NCI-H446 (cell line): ENCODE measurements at regions not wholly inside any gene's neighbourhood (a gene's known extent, or its start where the extent isn't known, plus 50 kb on each side); places are given as distances from the start of the nearest gene placed in this dataset.
"Not testable (repeated sequence)": the region's sequence is repeated elsewhere in the genome, so short reads cannot be mapped to it uniquely, and the experiment has no call there.

Source experiments
- DNase-seq, 2 experiments: peaks; one replicate each; lab custom pipeline; 2025; lab: John Stamatoyannopoulos, UW

DNA sequence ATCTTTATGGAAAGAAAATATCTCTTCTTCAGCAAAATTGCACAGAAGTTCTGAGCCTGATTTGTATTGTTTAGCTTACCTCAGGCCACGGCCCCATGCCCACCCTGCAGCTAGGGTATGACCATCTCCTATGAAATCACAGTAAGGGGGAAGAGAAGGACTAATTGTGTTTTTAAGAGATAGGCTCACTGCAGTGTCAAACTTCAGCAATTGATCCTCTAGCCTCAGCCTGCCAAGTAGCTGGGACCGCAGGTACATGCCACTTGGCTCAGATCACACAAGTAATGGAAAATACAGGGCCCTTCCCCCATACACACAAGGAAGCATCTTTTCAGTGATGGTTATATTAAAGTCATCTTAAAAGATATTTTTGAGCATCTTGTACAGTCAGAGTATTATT, 60.0 kb downstream of the DMAC1 start:
- DNase-seq, result no peak

DNA sequence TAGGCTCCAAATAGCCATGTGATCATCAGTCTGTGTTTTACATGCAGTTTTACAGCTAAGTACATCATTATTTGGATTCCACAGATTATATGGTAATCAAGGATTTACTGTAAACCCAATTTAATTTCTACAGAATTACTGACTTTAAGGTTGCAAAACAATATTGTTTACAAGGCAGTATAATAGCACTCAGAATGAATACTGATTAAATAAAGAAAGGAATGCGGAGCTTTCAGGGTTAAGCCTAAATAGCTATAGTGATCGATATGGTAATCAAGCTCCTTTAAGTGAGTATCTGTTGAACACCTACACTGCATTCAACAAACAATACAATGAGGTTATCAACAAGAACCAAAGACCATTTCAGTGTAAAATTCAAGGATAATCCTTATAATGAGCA, 64.3 kb downstream of the DMAC1 start:
- DNase-seq, result no peak

GRCh38 chr9:7730164-7730445, 69.5 kb downstream of the DMAC1 start:
- DNase-seq, result no peak

GRCh38 chr9:7729371-7730163, 70.0 kb downstream of the DMAC1 start:
- DNase-seq, result no peak

GRCh38 chr9:7721291-7721690, 78.3 kb downstream of the DMAC1 start:
- no peak for DNase-seq

DNA sequence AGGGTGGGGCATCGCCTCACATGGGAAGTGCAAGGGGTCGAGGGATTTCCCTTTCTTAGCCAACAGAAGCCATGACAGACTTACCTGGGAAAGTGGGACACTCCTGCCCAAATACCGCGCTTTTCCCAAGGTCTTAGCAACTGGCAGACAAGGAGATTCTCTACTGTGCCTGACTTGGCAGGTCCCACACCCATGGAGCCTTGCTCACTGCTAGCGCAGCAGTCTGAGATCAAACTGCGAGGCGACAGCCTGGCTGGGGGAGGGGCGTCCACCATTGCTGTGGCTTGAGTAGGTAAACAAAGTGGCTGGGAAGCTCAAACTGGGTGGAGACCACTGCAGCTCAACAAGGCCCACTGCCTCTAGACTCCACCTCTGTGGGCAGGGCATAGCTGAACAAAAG, 86.5 kb downstream of the DMAC1 start:
- DNase-seq, result not testable (repeated sequence)

DNA sequence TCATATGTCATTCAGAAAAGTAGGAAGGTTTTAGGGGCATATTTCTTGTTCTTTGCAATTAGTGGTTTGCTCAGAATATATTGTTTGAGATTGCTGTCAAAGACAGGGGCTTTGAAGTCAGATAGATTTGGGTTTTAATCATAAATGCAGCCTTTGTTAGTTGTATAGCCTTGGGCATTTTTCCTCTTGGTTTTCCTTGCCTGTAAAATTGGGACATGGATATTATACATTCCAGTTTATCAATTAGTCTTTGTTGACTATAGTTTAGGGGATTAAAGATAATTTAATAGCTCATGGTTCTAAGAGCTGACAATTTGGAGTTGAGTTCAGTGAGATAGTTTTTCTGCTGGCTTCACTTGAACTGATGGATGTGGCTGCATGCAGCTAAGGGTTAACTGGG, 88.9 kb downstream of the DMAC1 start:
- DNase-seq, result no peak

DNA sequence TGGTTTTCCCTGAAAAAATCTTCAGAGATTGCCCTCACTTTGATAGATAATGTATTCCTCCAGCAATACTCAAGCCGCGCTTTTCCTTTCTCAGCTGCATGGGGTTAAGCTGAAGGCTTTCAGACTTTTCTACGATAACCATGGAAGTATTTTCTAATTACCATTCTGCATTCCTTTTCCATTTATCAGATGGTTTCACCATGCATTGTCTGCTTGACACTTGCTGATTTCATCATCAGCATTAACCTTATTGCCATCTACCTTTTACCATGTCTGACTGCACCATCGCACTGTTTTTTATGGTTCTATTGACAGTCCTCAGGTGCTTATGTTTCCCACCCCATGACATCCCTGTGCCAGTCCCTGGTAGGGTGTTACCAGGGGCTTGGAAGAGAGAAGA, 91.6 kb downstream of the DMAC1 start:
- no peak for DNase-seq

- no peak for DNase-seq
These were observed 95.0 kb downstream of the DMAC1 start for GRCh38 chr9:7704543-7704942.

- no peak for DNase-seq
These were observed 107.7 kb downstream of the DMAC1 start for GRCh38 chr9:7691909-7692308.

DNA sequence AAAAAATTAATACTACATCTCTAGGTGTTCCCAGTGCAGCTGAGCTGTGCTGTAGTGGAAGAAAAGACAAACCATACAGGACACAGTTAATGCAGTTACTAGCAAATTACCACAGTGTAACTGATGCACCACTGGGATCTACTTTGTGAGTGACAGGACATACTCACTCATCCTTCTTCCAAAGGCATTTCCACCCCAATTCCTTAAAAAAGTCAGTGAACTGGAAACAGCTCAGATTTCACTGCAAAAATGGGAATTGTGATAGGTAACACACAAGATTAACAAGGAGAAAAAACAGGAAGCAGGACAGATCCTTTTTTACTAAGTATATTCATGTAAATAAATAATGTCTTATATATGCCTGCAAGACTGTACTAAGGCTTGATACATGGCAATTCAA, 109.6 kb downstream of the DMAC1 start:
- no peak for DNase-seq

GRCh38 chr9:7688626-7689025, 111.0 kb downstream of the DMAC1 start:
- DNase-seq, result no peak

GRCh38 chr9:7676609-7677156, 122.9 kb downstream of the DMAC1 start:
- DNase-seq, result no peak

DNA sequence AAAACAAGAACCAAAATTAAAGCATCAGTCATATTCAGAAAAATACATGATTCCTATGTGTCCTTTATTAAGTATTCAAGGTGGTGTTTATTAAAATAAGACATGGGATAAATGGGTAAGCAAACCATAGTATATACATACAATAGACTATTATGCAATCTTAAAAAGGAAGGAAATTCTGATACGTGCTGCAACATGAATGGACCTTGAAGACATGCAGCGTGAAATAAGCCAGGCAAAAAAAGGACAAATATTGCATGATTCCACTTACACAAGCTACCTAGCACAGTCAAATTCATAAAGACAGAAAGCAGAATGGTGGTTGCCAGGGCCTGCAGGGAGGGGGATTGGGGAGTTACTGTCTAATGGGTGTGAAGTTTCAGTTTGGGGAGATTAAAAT, 127.7 kb downstream of the DMAC1 start:
- DNase-seq, result no peak

DNA sequence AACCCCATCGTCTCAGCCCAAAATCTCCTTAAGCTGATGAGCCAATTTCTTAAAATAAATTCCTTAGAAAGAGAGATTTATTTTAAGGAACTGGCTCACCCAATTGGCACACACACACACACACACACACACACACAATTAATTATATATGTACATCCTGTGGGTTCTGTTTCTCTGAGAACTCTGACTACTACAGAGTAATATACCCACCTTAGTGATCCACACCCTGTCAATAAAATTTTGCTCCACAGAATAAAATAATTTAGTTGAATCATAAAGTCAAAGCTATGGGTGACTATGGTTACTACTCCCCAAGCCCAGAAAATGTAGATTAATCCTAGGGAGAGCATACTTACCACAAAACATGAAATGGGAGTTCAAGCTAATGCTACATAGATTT, 131.0 kb downstream of the DMAC1 start:
- DNase-seq, result no peak

DNA sequence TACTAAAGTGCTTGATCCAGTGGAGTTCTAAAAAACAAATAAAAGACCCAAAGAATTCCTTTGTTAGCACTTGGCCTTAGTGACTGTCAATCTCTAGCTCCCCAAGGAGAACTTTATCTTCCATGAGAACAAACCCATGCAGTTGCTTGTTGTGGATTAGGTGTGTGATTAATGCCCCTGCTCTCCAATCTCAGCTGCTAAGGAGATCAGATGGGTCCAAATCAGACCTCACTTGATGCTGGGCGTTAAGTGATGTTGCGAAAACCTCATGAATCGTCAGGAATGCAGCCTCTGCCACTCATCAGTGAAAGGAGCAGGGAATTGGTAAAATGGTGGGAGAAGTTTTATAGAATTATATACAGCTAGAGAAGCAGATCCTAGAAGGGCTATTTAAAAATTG, 133.7 kb downstream of the DMAC1 start:
- no peak for DNase-seq

GRCh38 chr9:7659766-7660165, 139.8 kb downstream of the DMAC1 start:
- no peak for DNase-seq

DNA sequence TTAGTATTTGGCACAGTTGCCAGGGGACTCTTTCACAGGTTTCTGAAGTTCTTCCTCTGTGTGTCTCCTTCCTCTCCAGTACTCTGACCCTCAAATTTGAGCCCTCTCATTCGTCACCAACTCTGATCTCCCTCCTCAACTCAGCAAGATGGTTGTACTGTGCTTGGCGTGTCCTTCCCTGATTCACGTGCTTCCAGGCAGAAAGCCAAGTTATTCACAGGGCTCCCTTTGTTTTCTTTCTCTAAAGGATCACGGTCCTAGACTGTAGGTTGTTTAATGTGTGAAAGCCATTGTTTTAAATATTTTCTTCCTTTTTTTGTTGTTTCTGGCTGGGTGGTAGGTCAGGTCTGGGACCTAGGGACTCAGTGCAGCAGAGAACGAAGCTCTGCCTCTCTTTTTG, 142.9 kb downstream of the DMAC1 start:
- peak in 1 of 2 experiments; percentile 36 for DNase-seq

- DNase-seq, result no peak
These were observed 146.3 kb downstream of the DMAC1 start for GRCh38 chr9:7653262-7653661.

- DNase-seq, result no peak
These were observed 159.3 kb downstream of the DMAC1 start for GRCh38 chr9:7640231-7640630.

DNA sequence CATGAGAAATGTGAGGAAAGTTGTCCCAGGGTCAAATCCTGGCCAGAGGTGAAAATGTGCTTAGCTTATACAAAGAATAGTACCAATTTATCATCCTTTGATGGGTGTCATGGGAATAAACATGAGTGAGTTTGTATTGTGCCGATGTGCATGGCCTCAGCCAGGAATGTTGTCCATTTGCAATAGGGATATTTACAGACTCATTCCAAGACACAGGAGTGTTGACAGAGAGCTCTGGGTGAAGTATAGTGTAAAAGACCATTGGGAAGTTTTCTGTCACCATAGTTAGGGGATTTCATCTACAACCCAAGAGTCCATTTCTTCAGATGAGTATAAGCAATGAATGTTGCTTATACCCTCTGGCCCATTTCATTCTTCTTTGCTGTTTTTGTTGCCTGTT, 160.1 kb downstream of the DMAC1 start:
- DNase-seq, result no peak

GRCh38 chr9:7636838-7637467, 162.6 kb downstream of the DMAC1 start:
- no peak for DNase-seq

- DNase-seq, result no peak
These were observed 163.3 kb downstream of the DMAC1 start for GRCh38 chr9:7636309-7636708.

DNA sequence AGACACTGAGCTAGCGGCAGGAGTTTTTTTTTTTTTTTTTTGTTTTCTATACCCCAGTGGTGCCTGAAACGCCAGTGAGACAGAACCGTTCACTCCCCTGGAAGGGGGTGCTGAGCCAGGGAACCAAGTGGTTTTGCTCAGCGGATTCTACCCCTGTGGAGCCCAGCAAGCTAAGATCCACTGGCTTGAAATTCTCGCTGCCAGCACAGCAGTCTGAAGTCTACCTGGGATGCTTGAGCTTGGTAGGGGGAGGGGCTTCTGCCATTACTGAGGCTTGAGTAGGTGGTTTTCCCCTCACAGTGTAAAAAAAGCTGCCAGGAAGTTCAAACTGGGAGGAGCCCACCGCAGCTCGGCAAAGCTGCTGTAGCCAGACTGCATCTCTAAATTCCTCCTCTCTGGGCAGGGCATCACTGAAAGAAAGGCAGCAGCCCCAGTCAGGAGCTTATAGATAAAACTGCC, 173.0 kb downstream of the DMAC1 start:
- DNase-seq, result not testable (repeated sequence)
